UCSD-AML1 (cell line): ENCODE measurements at regions not wholly inside any gene's neighbourhood (a gene's known extent, or its start where the extent isn't known, plus 50 kb on each side); places are given as distances from the start of the nearest gene placed in this dataset.

Experiments used
- DNase-seq: peaks from one replicate; lab custom pipeline; 2025; ENCODE audit not compliant: unreplicated experiment; lab: John Stamatoyannopoulos, UW

- DNase-seq: no peak
Observed at GRCh38 chr1:30412241-30413110, 310.9 kb downstream of the MATN1 start.

- DNase-seq: no peak
Observed at GRCh38 chr1:30411206-30411605, 312.2 kb downstream of the MATN1 start.

- DNase-seq: no peak
Observed at GRCh38 chr1:30410153-30410851, 313.1 kb downstream of the MATN1 start.

GRCh38 chr1:30409476-30410152, 313.8 kb downstream of the MATN1 start:
- no peak for DNase-seq

- DNase-seq: no peak
Observed at GRCh38 chr1:30407865-30408580, 315.4 kb downstream of the MATN1 start.

GRCh38 chr1:30406996-30407864, 316.2 kb downstream of the MATN1 start:
- DNase-seq: no peak

- no peak for DNase-seq
Observed at GRCh38 chr1:30405631-30406212, 317.7 kb downstream of the MATN1 start.

- DNase-seq: no peak
Observed at GRCh38 chr1:30405081-30405480, 318.3 kb downstream of the MATN1 start.

GRCh38 chr1:30404341-30404740, 319.0 kb downstream of the MATN1 start:
- DNase-seq: no peak

GRCh38 chr1:30403726-30404125, 319.7 kb downstream of the MATN1 start:
- no peak for DNase-seq

GRCh38 chr1:30403061-30403645, 320.2 kb downstream of the MATN1 start:
- DNase-seq: no peak

- no peak for DNase-seq
Observed at GRCh38 chr1:30402031-30402430, 321.4 kb downstream of the MATN1 start.

- DNase-seq: no peak
Observed at GRCh38 chr1:30400507-30400906, 322.9 kb downstream of the MATN1 start.

- DNase-seq: no peak
Observed at GRCh38 chr1:30399026-30399425, 324.4 kb downstream of the MATN1 start.

- no peak for DNase-seq
Observed at GRCh38 chr1:30397576-30397975, 325.8 kb downstream of the MATN1 start.

- DNase-seq: no peak
Observed at GRCh38 chr1:30395631-30396030, 327.8 kb downstream of the MATN1 start.

- DNase-seq: no peak
Observed at GRCh38 chr1:30388386-30388785, 335.0 kb downstream of the MATN1 start.

- DNase-seq: no peak
Observed at GRCh38 chr1:30386156-30386926, 337.0 kb downstream of the MATN1 start.
